ENCODE measurements at regions not wholly inside any gene's neighbourhood (a gene's known extent, or its start where the extent isn't known, plus 50 kb on each side); places are given as distances from the start of the nearest gene placed in this dataset.
"Not testable (repeated sequence)": the region's sequence is repeated elsewhere in the genome, so short reads cannot be mapped to it uniquely, and the experiment has no call there.

- peak; percentile 20 for DNase-seq
Observed at GRCh38 chr5:126138281-126138931, 284.8 kb upstream of the GRAMD2B start.

GRCh38 chr5:126139086-126139485 lies 284.1 kb upstream of the GRAMD2B start:
- no peak for DNase-seq

GRCh38 chr5:126139773-126140172 lies 283.4 kb upstream of the GRAMD2B start:
- DNase-seq, result no peak

GRCh38 chr5:126143622-126144021 lies 279.6 kb upstream of the GRAMD2B start:
- DNase-seq, result no peak

- DNase-seq, result not testable (repeated sequence)
Observed at GRCh38 chr5:126150319-126150718, 272.9 kb upstream of the GRAMD2B start.

- DNase-seq, result not testable (repeated sequence)
Observed at GRCh38 chr5:126155298-126155697, 267.9 kb upstream of the GRAMD2B start.

- DNase-seq, result no peak
Observed at GRCh38 chr5:126166368-126166767, 256.8 kb upstream of the GRAMD2B start.

GRCh38 chr5:126168785-126169184 lies 254.4 kb upstream of the GRAMD2B start:
- no peak for DNase-seq

GRCh38 chr5:126171916-126172315 lies 251.3 kb upstream of the GRAMD2B start:
- DNase-seq, result no peak

GRCh38 chr5:126172812-126173211 lies 250.4 kb upstream of the GRAMD2B start:
- no peak for DNase-seq

- peak; percentile 6 for DNase-seq
Observed at GRCh38 chr5:126178521-126178920, 244.7 kb upstream of the GRAMD2B start.

GRCh38 chr5:126182971-126183695 lies 240.1 kb upstream of the GRAMD2B start:
- DNase-seq, result no peak

GRCh38 chr5:126184474-126184873 lies 238.7 kb upstream of the GRAMD2B start:
- no peak for DNase-seq

GRCh38 chr5:126186210-126186609 lies 237.0 kb upstream of the GRAMD2B start:
- DNase-seq, result no peak

- DNase-seq, result no peak
Observed at GRCh38 chr5:126188804-126189203, 234.4 kb upstream of the GRAMD2B start.

GRCh38 chr5:126189231-126189630 lies 234.0 kb upstream of the GRAMD2B start:
- no peak for DNase-seq

- peak; percentile 0 for DNase-seq
Observed at GRCh38 chr5:126189862-126190261, 233.3 kb upstream of the GRAMD2B start.

- DNase-seq, result no peak
Observed at GRCh38 chr5:126192226-126192625, 231.0 kb upstream of the GRAMD2B start.

- DNase-seq, result no peak
Observed at GRCh38 chr5:126195410-126196100, 227.7 kb upstream of the GRAMD2B start.

GRCh38 chr5:126198531-126198930 lies 224.7 kb upstream of the GRAMD2B start:
- DNase-seq, result no peak

GRCh38 chr5:126199467-126199866 lies 223.7 kb upstream of the GRAMD2B start:
- DNase-seq, result no peak

GRCh38 chr5:126208691-126209090 lies 214.5 kb upstream of the GRAMD2B start:
- no peak for DNase-seq

- no peak for DNase-seq
Observed at GRCh38 chr5:126210955-126211354, 212.3 kb upstream of the GRAMD2B start.

GRCh38 chr5:126219616-126220015 lies 203.6 kb upstream of the GRAMD2B start:
- DNase-seq, result no peak
